H1 (cell line): ENCODE measurements at regions not wholly inside any gene's neighbourhood (a gene's known extent, or its start where the extent isn't known, plus 50 kb on each side); places are given as distances from the start of the nearest gene placed in this dataset.

Experiments used
- CTCF ChIA-PET: fragments of 300-600 bp; sonication (Branson Sonifier 250); formaldehyde crosslinking; loops from one replicate; lab custom pipeline; 2021; ENCODE audit not compliant: partially characterized antibody; lab: Charles Lee
- POLR2A ChIA-PET: fragments of 300-600 bp; sonication (Branson Sonifier 250); formaldehyde crosslinking; loops from one replicate; lab custom pipeline; 2021; ENCODE audit warnings: inconsistent platforms; ENCODE audit not compliant: partially characterized antibody; lab: Charles Lee
- DNase-seq, 2 experiments: peaks; one replicate each; pipeline versions ENCODE4 v3.0.0 to v3.0.0-alpha.2; 2010 to 2022; ENCODE audit warnings: low spot score in 2 of 2, low read depth in 1 of 2, mixed read lengths in 1 of 2
- FAIRE-seq: peaks from 2 replicates; lab custom pipeline; 2011; peaks lifted over from hg19 to GRCh38; lab: Jason Lieb, UNC
- H2AFZ ChIP-seq: 2 replicates; pipeline ENCODE4 v1.8.1; 2012; ENCODE audit warnings: low read length, inconsistent platforms
- H2AK5ac ChIP-seq: 2 replicates; pipeline ENCODE4 v1.6.1; 2013; ENCODE audit warnings: low read depth, low read length
- H2BK120ac ChIP-seq: replicated peaks from 2 replicates; pipeline ENCODE3; 2013; ENCODE audit warnings: low read depth, low read length, inconsistent platforms
- H2BK12ac ChIP-seq: 2 replicates; pipeline ENCODE4 v1.6.1; 2013; ENCODE audit warnings: low read depth, low read length
- H2BK15ac ChIP-seq: 2 replicates; pipeline ENCODE4 v1.6.1; 2013; ENCODE audit warnings: low read length
- H2BK20ac ChIP-seq: 2 replicates; pipeline ENCODE4 v1.6.1; 2013; ENCODE audit warnings: low read length
- H2BK5ac ChIP-seq: 2 replicates; pipeline ENCODE4 v1.6.1; 2013; ENCODE audit warnings: low read depth, low read length
- H3K14ac ChIP-seq: 2 replicates; pipeline ENCODE4 v1.6.1; 2013; ENCODE audit warnings: inconsistent platforms; ENCODE audit not compliant: insufficient read length
- H3K18ac ChIP-seq: 2 replicates; pipeline ENCODE4 v1.6.1; 2013; ENCODE audit warnings: low read length; ENCODE audit errors: extremely low read depth
- H3K23ac ChIP-seq: 2 replicates; pipeline ENCODE4 v1.6.1; 2013; ENCODE audit warnings: inconsistent platforms; ENCODE audit not compliant: insufficient read length
- H3K23me2 ChIP-seq: 2 replicates; pipeline ENCODE4 v1.6.1; 2013; ENCODE audit warnings: low read depth, low read length
- H3K27ac ChIP-seq: 2 replicates; pipeline ENCODE4 v1.6.1; 2011; ENCODE audit warnings: low read depth, low read length, inconsistent platforms
- H3K27me3 ChIP-seq, 4 experiments: replicated peaks in 1 of 4; 1 replicate in 1 of 4; 2 replicates in 3 of 4; pipeline versions ENCODE4 v1.6.1 to v1.8.1; 2011 to 2013; ENCODE audit warnings: low read length in 3 of 4, mild to moderate bottlenecking in 3 of 4, inconsistent platforms in 2 of 4, mixed read lengths in 2 of 4, moderate library complexity in 1 of 4; ENCODE audit not compliant: control insufficient read depth in 3 of 4, insufficient read depth in 3 of 4; ENCODE audit errors: extremely low read depth in 1 of 4
- H3K36me3 ChIP-seq, 4 experiments: 2 replicates each; pipeline versions ENCODE4 v1.6.1 to v1.8.1; 2011 to 2013; ENCODE audit warnings: mild to moderate bottlenecking in 4 of 4, low read length in 3 of 4, moderate library complexity in 2 of 4, control low read depth in 1 of 4, inconsistent platforms in 1 of 4; ENCODE audit not compliant: insufficient read depth in 4 of 4, control insufficient read depth in 2 of 4
- H3K4ac ChIP-seq: replicated peaks from 2 replicates; pipeline ENCODE3; 2013; ENCODE audit warnings: low read length, low read depth, mixed read lengths, inconsistent platforms; ENCODE audit not compliant: insufficient read length
- H3K4me1 ChIP-seq, 4 experiments: replicated peaks in 1 of 4; 1 replicate in 1 of 4; 2 replicates in 3 of 4; pipeline versions ENCODE4 v1.6.1 to v1.8.1; 2011 to 2013; ENCODE audit warnings: low read length in 3 of 4, inconsistent platforms in 2 of 4, mixed read lengths in 1 of 4; ENCODE audit not compliant: insufficient read depth in 4 of 4, control insufficient read depth in 3 of 4
- H3K4me2 ChIP-seq, 2 experiments: 2 replicates each; pipeline versions ENCODE4 v1.6.1 to v1.8.1; 2011 to 2013; ENCODE audit warnings: low read depth in 2 of 2, low read length in 2 of 2, control low read depth in 1 of 2, inconsistent platforms in 1 of 2, mild to moderate bottlenecking in 1 of 2; ENCODE audit not compliant: insufficient read depth in 1 of 2
- H3K4me3 ChIP-seq, 4 experiments: fragments of 200-600, 300-600 bp in 1 of 4; sonication (generic), shearing (Covaris generic), sonication (Bioruptor Twin) in 1 of 4; 2 replicates each; pipeline versions ENCODE4 v1.5.1 to v1.8.1; 2011 to 2016; ENCODE audit warnings: low read length in 4 of 4, low read depth in 3 of 4, control low read depth in 2 of 4, inconsistent platforms in 2 of 4, mild to moderate bottlenecking in 2 of 4, mixed read lengths in 1 of 4, moderate library complexity in 1 of 4; ENCODE audit not compliant: insufficient read depth in 2 of 4; ENCODE audit errors: extremely low read depth in 1 of 4
- H3K56ac ChIP-seq: replicated peaks from 2 replicates; pipeline ENCODE3; 2013; ENCODE audit warnings: low read depth, mild to moderate bottlenecking, mixed read lengths, low read length, inconsistent platforms; ENCODE audit not compliant: insufficient read length
- H3K79me1 ChIP-seq: 2 replicates; pipeline ENCODE4 v1.6.1; 2013; ENCODE audit warnings: low read depth, low read length, control low read depth
- H3K79me2 ChIP-seq, 2 experiments: 2 replicates each; pipeline versions ENCODE4 v1.6.1 to v1.8.1; 2012 to 2013; ENCODE audit warnings: low read length in 2 of 2, mild to moderate bottlenecking in 2 of 2, inconsistent platforms in 1 of 2; ENCODE audit not compliant: insufficient read depth in 2 of 2, control insufficient read depth in 1 of 2
- H3K9ac ChIP-seq, 4 experiments: replicated peaks in 1 of 4; 1 replicate in 1 of 4; 2 replicates in 3 of 4; pipeline versions ENCODE4 v1.6.1 to v1.8.1; 2011 to 2013; ENCODE audit warnings: low read depth in 3 of 4, low read length in 3 of 4, control low read depth in 2 of 4, mild to moderate bottlenecking in 2 of 4, moderate library complexity in 2 of 4, inconsistent platforms in 1 of 4; ENCODE audit errors: extremely low read depth in 1 of 4
- H3K9me3 ChIP-seq, 2 experiments: 2 replicates each; pipeline versions ENCODE4 v1.6.1 to v1.8.1; 2012 to 2013; ENCODE audit warnings: mild to moderate bottlenecking in 2 of 2, moderate library complexity in 2 of 2, control low read depth in 1 of 2, inconsistent platforms in 1 of 2, low read depth in 1 of 2, low read length in 1 of 2, mixed read lengths in 1 of 2; ENCODE audit not compliant: insufficient read depth in 2 of 2
- H4K20me1 ChIP-seq, 2 experiments: replicated peaks in 1 of 2; 2 replicates each; pipeline versions ENCODE3 to v1.8.1; 2011 to 2013; ENCODE audit warnings: inconsistent platforms in 2 of 2, low read length in 2 of 2, mild to moderate bottlenecking in 1 of 2; ENCODE audit not compliant: insufficient read depth in 2 of 2, control insufficient read depth in 1 of 2
- H4K5ac ChIP-seq: 2 replicates; pipeline ENCODE4 v1.6.1; 2013; ENCODE audit warnings: low read length, low read depth, mixed read lengths, inconsistent platforms; ENCODE audit not compliant: insufficient read length
- H4K8ac ChIP-seq: 2 replicates; pipeline ENCODE4 v1.8.0; 2013; ENCODE audit warnings: mild to moderate bottlenecking, moderate library complexity, low read length, inconsistent platforms; ENCODE audit not compliant: insufficient read depth; ENCODE audit errors: extremely low read depth
- H4K91ac ChIP-seq: replicated peaks from 2 replicates; pipeline ENCODE3; 2013; ENCODE audit warnings: low read length, mixed read lengths, inconsistent platforms; ENCODE audit not compliant: insufficient read length
- POLR2A ChIP-seq, 2 experiments: IDR thresholded peaks; 1 replicate in 1 of 2; 2 replicates in 1 of 2; pipeline ENCODE4 v1.6.1; 2011; ENCODE audit warnings: low read depth in 2 of 2, low read length in 2 of 2, mild to moderate bottlenecking in 2 of 2; ENCODE audit errors: control extremely low read depth in 1 of 2
- SAP30 ChIP-seq: fragments of 300-600 bp; sonication (generic); IDR thresholded peaks from 2 replicates; pipeline ENCODE4 v1.7.1; 2012; ENCODE audit warnings: low read length, moderate library complexity, mild to moderate bottlenecking, inconsistent platforms; ENCODE audit not compliant: insufficient read depth, insufficient replicate concordance
- WGBS, 2 experiments: shearing (Covaris generic) in 1 of 2; methylation state at CpG; one replicate each; pipeline versions ENCODE4 v1.1.6 to v1.1.7; 2013 to 2015; ENCODE audit warnings: low lambda C conversion rate in 2 of 2, mixed read lengths in 2 of 2, inconsistent platforms in 1 of 2, low coverage in 1 of 2, missing lambda C conversion rate in 1 of 2; ENCODE audit not compliant: insufficient replicate concordance in 2 of 2, insufficient coverage in 1 of 2, insufficient read length in 1 of 2; ENCODE audit errors: extremely low coverage in 1 of 2, missing lambda C conversion rate in 1 of 2; 5-methylcytosine and 5-hydroxymethylcytosine counted together

GRCh38 chr1:157226739-157227138 is 88.5 kb upstream of the ETV3 start:
- H2AFZ ChIP-seq = no peak overlapping the region
- no peaks in the 10 kb centered on the region for H4K20me1 ChIP-seq
- no peak overlapping the region for H3K4me2 ChIP-seq
- H2BK120ac ChIP-seq = no peak overlapping the region
- H3K9me3 ChIP-seq = peaks cover 10 to 17% of the 10 kb centered on the region in 2 experiments; a peak in 3 of 4 replicates
- no peak overlapping the region for H2BK15ac ChIP-seq
- H3K27ac ChIP-seq = no peak overlapping the region
- H3K23me2 ChIP-seq = no peaks in the 10 kb centered on the region
- H3K79me1 ChIP-seq = no peaks in the 10 kb centered on the region
- no peak overlapping the region for H2BK12ac ChIP-seq
- H3K18ac ChIP-seq = no peak overlapping the region
- no peak overlapping the region for H4K8ac ChIP-seq
- H3K27me3 ChIP-seq = no peaks in the 10 kb centered on the region
- H2BK20ac ChIP-seq = no peak overlapping the region
- no peaks in the 10 kb centered on the region for H3K79me2 ChIP-seq
- WGBS, 2 experiments = 71% methylated on average over 4 of the region's 4 CpGs; no CpG with 5 or more reads in 1 of the 2 experiments
- TF ChIP-seq POLR2A (IDR thresholded peaks at IDR 0.05; ENCODE audit: control extremely low read depth in 1 of 2, low read depth in 2 of 2, low read length in 2 of 2) = no peak
- TF ChIP-seq SAP30 = no peak
- no peak overlapping the region for H3K14ac ChIP-seq
- no peak overlapping the region for H3K56ac ChIP-seq
- no peak overlapping the region for H3K4me3 ChIP-seq
- H3K4ac ChIP-seq = no peak overlapping the region
- H2BK5ac ChIP-seq = no peak overlapping the region
- H2AK5ac ChIP-seq = no peak overlapping the region
- H3K9ac ChIP-seq = no peak overlapping the region
- no peak overlapping the region for H4K91ac ChIP-seq
- H3K4me1 ChIP-seq = peaks cover 0 to 5% (median 3%) of the 10 kb centered on the region in 4 experiments; a peak in 3 of 7 replicates
- ChIA-PET POLR2A (no interaction called here), CTCF (no interaction called here)
- H4K5ac ChIP-seq = no peak overlapping the region
- no peak for FAIRE-seq
- H3K23ac ChIP-seq = no peak overlapping the region
- H3K36me3 ChIP-seq = no peaks in the 10 kb centered on the region
- no peak for DNase-seq
